Smooth muscle cell (in vitro differentiated cells): ENCODE measurements at regions not wholly inside any gene's neighbourhood (a gene's known extent, or its start where the extent isn't known, plus 50 kb on each side); places are given as distances from the start of the nearest gene placed in this dataset.

ENCODE experiments used
- DNase-seq: peaks from one replicate; lab custom pipeline; 2025; ENCODE audit not compliant: unreplicated experiment; lab: John Stamatoyannopoulos, UW
- H2AFZ ChIP-seq: fragments of 200-600 bp; sonication (generic); 2 replicates; pipeline ENCODE4 v1.6.0; 2016; ENCODE audit warnings: antibody characterized with exemption, low read depth, mild to moderate bottlenecking
- H3F3A ChIP-seq: fragments of 200-600 bp; sonication (generic); 2 replicates; pipeline ENCODE4 v1.6.0; 2017; ENCODE audit warnings: antibody characterized with exemption, low read depth
- H3K27ac ChIP-seq: fragments of 200-600 bp; sonication (generic); 2 replicates; pipeline ENCODE4 v1.5.1; 2016; ENCODE audit warnings: low read depth, mild to moderate bottlenecking
- H3K27me3 ChIP-seq: fragments of 200-600 bp; sonication (generic); 2 replicates; pipeline ENCODE4 v1.6.1; 2016; ENCODE audit warnings: low read depth, mild to moderate bottlenecking
- H3K36me3 ChIP-seq: fragments of 200-600 bp; sonication (generic); 2 replicates; pipeline ENCODE4 v1.5.1; 2016; ENCODE audit warnings: low read depth
- H3K4me1 ChIP-seq: fragments of 200-600 bp; sonication (generic); 2 replicates; pipeline ENCODE4 v1.5.1; 2016; ENCODE audit warnings: low read depth
- H3K4me2 ChIP-seq: fragments of 200-600 bp; sonication (generic); 2 replicates; pipeline ENCODE4 v1.6.0; 2016; ENCODE audit warnings: mild to moderate bottlenecking
- H3K4me3 ChIP-seq: fragments of 200-600 bp; sonication (generic); 2 replicates; pipeline ENCODE4 v1.5.1; 2016; ENCODE audit warnings: mild to moderate bottlenecking
- H3K79me2 ChIP-seq: fragments of 200-600 bp; sonication (generic); 2 replicates; pipeline ENCODE4 v1.6.0; 2016; ENCODE audit warnings: low read depth, mild to moderate bottlenecking
- H3K9ac ChIP-seq: fragments of 200-600 bp; sonication (generic); 2 replicates; pipeline ENCODE4 v1.6.0; 2016; ENCODE audit warnings: low read depth
- H3K9me3 ChIP-seq: fragments of 200-600 bp; sonication (generic); replicated peaks from 2 replicates; pipeline ENCODE4 v1.5.1; 2016; ENCODE audit warnings: low read depth
- H4K20me1 ChIP-seq: fragments of 200-600 bp; sonication (generic); 2 replicates; pipeline ENCODE4 v1.6.0; 2016; ENCODE audit warnings: low read depth
- whole genome bisulfite sequencing: methylation state at CpG from one replicate; pipeline ENCODE4 v1.1.7; 2016; ENCODE audit warnings: low lambda C conversion rate; 5-methylcytosine and 5-hydroxymethylcytosine counted together
- TF ChIP-seq, protein P1 (sequence below): fragments of 200-600 bp; sonication (generic); IDR thresholded peaks from 2 replicates; pipeline ENCODE4 v1.5.1; 2017; ENCODE audit warnings: borderline replicate concordance, mild to moderate bottlenecking, antibody characterized with exemption; ENCODE audit not compliant: insufficient read depth, poor library complexity, severe bottlenecking

DNA sequence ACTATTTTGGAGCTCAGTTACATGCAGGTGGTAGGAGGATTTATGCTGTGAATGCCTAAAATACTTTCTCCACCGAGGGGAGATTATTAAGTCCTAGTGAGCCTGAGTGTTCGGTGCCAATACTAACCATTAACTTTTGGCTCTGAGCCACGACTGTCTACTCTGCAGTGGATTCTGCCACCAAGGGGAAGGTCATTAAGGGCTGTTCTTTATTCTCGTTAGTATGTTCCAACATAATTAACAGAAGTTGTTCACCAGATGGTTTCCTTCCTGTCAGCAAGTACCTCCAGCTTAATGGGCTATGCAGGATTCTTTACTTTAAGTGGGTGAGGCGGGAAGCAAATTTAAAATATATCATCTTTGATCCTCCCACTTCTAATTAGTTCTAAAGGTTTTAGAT, 326.3 kb downstream of the BMP4 start:
- no peaks in the 10 kb centered on the region for H3F3A ChIP-seq
- H3K79me2 ChIP-seq: no peaks in the 10 kb centered on the region
- no peaks in the 10 kb centered on the region for H3K4me1 ChIP-seq
- no peak overlapping the region for H3K4me2 ChIP-seq
- no peaks in the 10 kb centered on the region for H3K9me3 ChIP-seq
- H3K27me3 ChIP-seq: no peaks in the 10 kb centered on the region
- no peak for DNase-seq
- TF ChIP-seq, protein P1, sequence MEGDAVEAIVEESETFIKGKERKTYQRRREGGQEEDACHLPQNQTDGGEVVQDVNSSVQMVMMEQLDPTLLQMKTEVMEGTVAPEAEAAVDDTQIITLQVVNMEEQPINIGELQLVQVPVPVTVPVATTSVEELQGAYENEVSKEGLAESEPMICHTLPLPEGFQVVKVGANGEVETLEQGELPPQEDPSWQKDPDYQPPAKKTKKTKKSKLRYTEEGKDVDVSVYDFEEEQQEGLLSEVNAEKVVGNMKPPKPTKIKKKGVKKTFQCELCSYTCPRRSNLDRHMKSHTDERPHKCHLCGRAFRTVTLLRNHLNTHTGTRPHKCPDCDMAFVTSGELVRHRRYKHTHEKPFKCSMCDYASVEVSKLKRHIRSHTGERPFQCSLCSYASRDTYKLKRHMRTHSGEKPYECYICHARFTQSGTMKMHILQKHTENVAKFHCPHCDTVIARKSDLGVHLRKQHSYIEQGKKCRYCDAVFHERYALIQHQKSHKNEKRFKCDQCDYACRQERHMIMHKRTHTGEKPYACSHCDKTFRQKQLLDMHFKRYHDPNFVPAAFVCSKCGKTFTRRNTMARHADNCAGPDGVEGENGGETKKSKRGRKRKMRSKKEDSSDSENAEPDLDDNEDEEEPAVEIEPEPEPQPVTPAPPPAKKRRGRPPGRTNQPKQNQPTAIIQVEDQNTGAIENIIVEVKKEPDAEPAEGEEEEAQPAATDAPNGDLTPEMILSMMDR: no peak
- H2AFZ ChIP-seq: no peak overlapping the region
- 61% methylated on average over 5 of the region's 5 CpGs for WGBS
- no peak overlapping the region for H3K4me3 ChIP-seq
- H3K27ac ChIP-seq: no peak overlapping the region
- no peaks in the 10 kb centered on the region for H3K36me3 ChIP-seq
- no peak overlapping the region for H3K9ac ChIP-seq
- no peaks in the 10 kb centered on the region for H4K20me1 ChIP-seq

DNA sequence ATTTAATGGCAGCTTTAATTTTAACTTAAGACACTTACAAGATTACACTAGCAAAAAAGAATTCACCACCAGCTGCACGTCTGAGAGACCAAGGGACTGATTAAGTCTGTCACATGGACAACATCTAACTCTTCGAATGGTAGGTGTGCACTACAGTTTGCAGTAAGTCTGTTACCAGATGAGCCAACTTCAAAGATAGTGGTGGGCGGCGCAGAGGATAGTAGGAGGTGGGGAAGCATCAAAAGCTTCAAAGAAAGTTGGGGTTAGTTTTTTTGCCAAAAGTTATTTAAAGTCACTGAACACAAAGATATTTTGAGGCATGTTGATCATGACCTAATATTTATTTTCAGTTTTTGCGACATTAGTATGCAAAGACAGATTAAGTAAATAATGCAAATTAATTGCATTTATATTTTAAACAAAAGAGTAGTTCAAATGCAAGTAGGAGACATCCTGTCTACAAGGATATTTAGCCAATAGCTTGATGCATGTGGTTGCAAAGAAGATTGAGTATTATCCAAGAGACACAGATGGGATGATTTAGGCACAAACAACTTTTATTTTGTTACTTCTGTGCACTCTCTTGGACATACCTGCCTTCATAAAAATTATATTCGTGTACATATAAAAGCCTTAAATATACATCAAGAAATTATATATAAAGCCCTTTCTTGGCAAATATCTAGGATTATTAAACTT, 327.7 kb downstream of the BMP4 start:
- DNase-seq: no peak
- H2AFZ ChIP-seq: no peak overlapping the region
- no peaks in the 10 kb centered on the region for H3K27me3 ChIP-seq
- H3K36me3 ChIP-seq: no peaks in the 10 kb centered on the region
- no peaks in the 10 kb centered on the region for H3K79me2 ChIP-seq
- WGBS: 62% methylated on average over 6 of the region's 6 CpGs
- no peaks in the 10 kb centered on the region for H4K20me1 ChIP-seq
- TF ChIP-seq, protein P1: no peak
- no peak overlapping the region for H3K27ac ChIP-seq
- no peak overlapping the region for H3K9ac ChIP-seq
- no peaks in the 10 kb centered on the region for H3K4me1 ChIP-seq
- no peak overlapping the region for H3K4me3 ChIP-seq
- H3K9me3 ChIP-seq: no peaks in the 10 kb centered on the region
- no peaks in the 10 kb centered on the region for H3F3A ChIP-seq
- H3K4me2 ChIP-seq: no peak overlapping the region

DNA sequence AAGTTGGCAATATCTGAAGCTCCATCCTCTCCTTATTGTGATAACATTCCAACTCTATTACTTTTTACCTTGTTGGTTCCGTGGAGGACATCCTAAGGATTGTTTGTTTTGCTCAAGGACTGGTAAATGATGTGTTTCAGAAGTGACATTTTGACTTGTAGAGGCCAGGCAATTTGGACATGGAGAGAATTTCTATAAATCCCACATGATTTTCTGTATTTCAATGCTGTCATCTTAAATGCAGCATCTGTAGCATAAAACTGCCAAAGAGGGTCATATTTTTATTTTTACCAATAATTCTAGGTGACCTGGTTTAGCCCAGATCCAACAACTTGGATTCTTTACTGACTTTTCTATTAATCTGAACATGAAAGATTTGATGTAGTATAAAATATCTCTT, 328.4 kb downstream of the BMP4 start:
- H3F3A ChIP-seq: no peaks in the 10 kb centered on the region
- TF ChIP-seq, protein P1: no peak
- no peak overlapping the region for H2AFZ ChIP-seq
- H3K4me1 ChIP-seq: no peaks in the 10 kb centered on the region
- DNase-seq: no peak
- no peaks in the 10 kb centered on the region for H4K20me1 ChIP-seq
- H3K4me2 ChIP-seq: no peak overlapping the region
- H3K4me3 ChIP-seq: no peak overlapping the region
- no peak overlapping the region for H3K27ac ChIP-seq
- no peaks in the 10 kb centered on the region for H3K36me3 ChIP-seq
- no peak overlapping the region for H3K9ac ChIP-seq
- no peaks in the 10 kb centered on the region for H3K79me2 ChIP-seq
- no peaks in the 10 kb centered on the region for H3K9me3 ChIP-seq
- no peaks in the 10 kb centered on the region for H3K27me3 ChIP-seq
- WGBS: 76% methylated on average over 1 of the region's 1 CpG

GRCh38 chr14:53626761-53627160, 329.9 kb downstream of the BMP4 start:
- no peaks in the 10 kb centered on the region for H4K20me1 ChIP-seq
- no peak overlapping the region for H3K4me3 ChIP-seq
- no peaks in the 10 kb centered on the region for H3K79me2 ChIP-seq
- H3K36me3 ChIP-seq: no peaks in the 10 kb centered on the region
- no peaks in the 10 kb centered on the region for H3K4me1 ChIP-seq
- no peak overlapping the region for H3K4me2 ChIP-seq
- TF ChIP-seq, protein P1: no peak
- 98% methylated on average over 2 of the region's 2 CpGs for WGBS
- H3K27ac ChIP-seq: no peak overlapping the region
- no peak for DNase-seq
- H2AFZ ChIP-seq: no peak overlapping the region
- H3K27me3 ChIP-seq: no peaks in the 10 kb centered on the region
- no peaks in the 10 kb centered on the region for H3K9me3 ChIP-seq
- H3F3A ChIP-seq: no peaks in the 10 kb centered on the region
- no peak overlapping the region for H3K9ac ChIP-seq
